Neural cell (in vitro differentiated cells): ENCODE measurements at regions not wholly inside any gene's neighbourhood (a gene's known extent, or its start where the extent isn't known, plus 50 kb on each side); places are given as distances from the start of the nearest gene placed in this dataset.

Experiments
- H2AFZ ChIP-seq: fragments of 200-600, 300-800 bp; sonication (generic), shearing (Covaris generic); 2 replicates; pipeline ENCODE4 v1.6.0; 2014; ENCODE audit warnings: low read depth, mild to moderate bottlenecking, antibody characterized with exemption, low read length, moderate library complexity
- H3F3A ChIP-seq: fragments of 200-600 bp; shearing (Covaris generic); 2 replicates; pipeline ENCODE4 v1.6.1; 2016; ENCODE audit warnings: mild to moderate bottlenecking, moderate library complexity, mixed read lengths, antibody characterized with exemption, low read length; ENCODE audit not compliant: insufficient read depth, poor library complexity, severe bottlenecking
- H3K27ac ChIP-seq: fragments of 200-600, 300-800 bp; sonication (generic), shearing (Covaris generic); 2 replicates; pipeline ENCODE4 v1.5.1; 2014; ENCODE audit warnings: mild to moderate bottlenecking, low read length, moderate library complexity
- H3K27me3 ChIP-seq: fragments of 300-800, 200-600 bp; sonication (generic), shearing (Covaris generic); 2 replicates; pipeline ENCODE4 v1.6.0; 2014; ENCODE audit warnings: mild to moderate bottlenecking, low read depth, low read length, moderate library complexity; ENCODE audit not compliant: insufficient read depth
- H3K36me3 ChIP-seq: fragments of 300-800, 200-600 bp; sonication (generic), shearing (Covaris generic); 2 replicates; pipeline ENCODE4 v1.5.1; 2014; ENCODE audit warnings: mild to moderate bottlenecking, antibody characterized with exemption, low read length, moderate library complexity; ENCODE audit not compliant: insufficient read depth
- H3K4me2 ChIP-seq: fragments of 300-800, 200-600 bp; sonication (generic), shearing (Covaris generic); 2 replicates; pipeline ENCODE4 v1.6.0; 2014; ENCODE audit warnings: mild to moderate bottlenecking, low read length
- H3K4me3 ChIP-seq: fragments of 300-800, 200-600 bp; sonication (generic), shearing (Covaris generic); 2 replicates; pipeline ENCODE4 v1.5.1; 2014; ENCODE audit warnings: mild to moderate bottlenecking, low read length, moderate library complexity
- H3K79me2 ChIP-seq: fragments of 200-600 bp; shearing (Covaris generic); replicated peaks from 2 replicates; pipeline ENCODE4 v1.6.0; 2014; ENCODE audit warnings: mild to moderate bottlenecking, low read length, moderate library complexity; ENCODE audit not compliant: insufficient read depth
- H3K9ac ChIP-seq: fragments of 300-800, 200-600 bp; sonication (generic), shearing (Covaris generic); 2 replicates; pipeline ENCODE4 v1.6.1; 2016; ENCODE audit warnings: mild to moderate bottlenecking, low read length, mixed read lengths
- H3K9me2 ChIP-seq: fragments of 200-600 bp; shearing (Covaris generic); 2 replicates; pipeline ENCODE4 v1.6.1; 2016; ENCODE audit warnings: mild to moderate bottlenecking, low read length, mixed read lengths; ENCODE audit not compliant: insufficient read depth
- H3K9me3 ChIP-seq: fragments of 200-600, 300-800 bp; sonication (generic), shearing (Covaris generic); 2 replicates; pipeline ENCODE4 v1.6.1; 2016; ENCODE audit warnings: mild to moderate bottlenecking, mixed run types, low read length, moderate library complexity, mixed read lengths
- H4K20me1 ChIP-seq: fragments of 200-600 bp; shearing (Covaris generic); 2 replicates; pipeline ENCODE4 v1.6.1; 2016; ENCODE audit warnings: mild to moderate bottlenecking, mixed run types; ENCODE audit not compliant: insufficient read depth
- EP300 ChIP-seq: fragments of 450-650 bp; conservative IDR thresholded peaks from 2 replicates; pipeline ENCODE4 v1.6.1; 2014; ENCODE audit warnings: antibody characterized with exemption, mild to moderate bottlenecking, moderate library complexity; ENCODE audit not compliant: poor library complexity, severe bottlenecking
- EZH2 ChIP-seq: fragments of 200-600, 300-800 bp; shearing (Covaris generic), sonication (generic); IDR thresholded peaks from 2 replicates; pipeline ENCODE4 v1.6.1; 2014; ENCODE audit warnings: antibody characterized with exemption, low read length, borderline replicate concordance, mild to moderate bottlenecking; ENCODE audit not compliant: insufficient read depth, poor library complexity, severe bottlenecking
- MXI1 ChIP-seq: fragments of 450-650 bp; conservative IDR thresholded peaks from 2 replicates; pipeline ENCODE4 v1.6.1; 2014; ENCODE audit warnings: antibody characterized with exemption, mild to moderate bottlenecking; ENCODE audit not compliant: poor library complexity, severe bottlenecking
- POLR2AphosphoS5 ChIP-seq: IDR thresholded peaks from 2 replicates; pipeline ENCODE4 v1.6.1; 2012
- RAD21 ChIP-seq: fragments of 450-650 bp; conservative IDR thresholded peaks from 2 replicates; pipeline ENCODE4 v1.6.1; 2014; ENCODE audit warnings: antibody characterized with exemption, mild to moderate bottlenecking, moderate library complexity
- SMC3 ChIP-seq: fragments of 450-650 bp; conservative IDR thresholded peaks from 2 replicates; pipeline ENCODE4 v1.6.1; 2014; ENCODE audit warnings: antibody characterized with exemption, mild to moderate bottlenecking, moderate library complexity; ENCODE audit not compliant: poor library complexity
- TAF1 ChIP-seq: IDR thresholded peaks from 2 replicates; pipeline ENCODE4 v1.6.1; 2012; ENCODE audit warnings: low read depth
- TF ChIP-seq, protein P1 (sequence below): fragments of 450-650 bp; IDR thresholded peaks from 2 replicates; pipeline ENCODE4 v1.5.1; 2014; ENCODE audit warnings: antibody characterized with exemption, mild to moderate bottlenecking, moderate library complexity; ENCODE audit not compliant: poor library complexity, severe bottlenecking
- TF ChIP-seq, protein P2 (sequence below): IDR thresholded peaks from 2 replicates; pipeline ENCODE4 v1.6.1; 2012; ENCODE audit warnings: borderline replicate concordance

DNA sequence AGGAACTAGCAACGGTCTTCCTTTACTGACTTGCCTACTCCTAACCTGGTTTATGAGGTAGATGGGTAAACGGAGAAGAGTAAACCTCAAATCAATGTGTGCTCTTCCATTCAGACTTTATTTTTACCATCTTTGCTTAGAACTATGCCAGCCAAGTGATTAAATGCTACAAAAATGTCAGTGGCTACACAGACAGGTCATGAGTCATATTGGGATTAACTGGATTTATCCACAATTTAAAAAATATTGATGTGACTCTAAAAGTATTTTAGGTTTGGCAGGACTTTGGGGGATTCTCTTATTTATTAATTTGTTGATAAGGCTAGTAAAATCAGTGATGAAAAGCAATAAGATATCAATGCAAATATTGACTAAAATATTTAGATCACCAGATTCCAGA lies 275.0 kb downstream of the PLK2 start:
- Histone ChIP-seq H3K79me2 (no peaks in the 10 kb centered on the region), H3K27me3 (no peaks in the 10 kb centered on the region), H3F3A (no peaks in the 10 kb centered on the region), H2AFZ (no peak overlapping the region), H3K27ac (no peak overlapping the region), H3K4me3 (no peak overlapping the region), H3K9me3 (no peaks in the 10 kb centered on the region), H3K36me3 (no peaks in the 10 kb centered on the region), H3K9ac (no peak overlapping the region), H4K20me1 (no peaks in the 10 kb centered on the region), H3K4me2 (no peak overlapping the region), H3K9me2 (no peaks in the 10 kb centered on the region)
- TF ChIP-seq POLR2AphosphoS5 = no peak
- TF ChIP-seq, protein P1, sequence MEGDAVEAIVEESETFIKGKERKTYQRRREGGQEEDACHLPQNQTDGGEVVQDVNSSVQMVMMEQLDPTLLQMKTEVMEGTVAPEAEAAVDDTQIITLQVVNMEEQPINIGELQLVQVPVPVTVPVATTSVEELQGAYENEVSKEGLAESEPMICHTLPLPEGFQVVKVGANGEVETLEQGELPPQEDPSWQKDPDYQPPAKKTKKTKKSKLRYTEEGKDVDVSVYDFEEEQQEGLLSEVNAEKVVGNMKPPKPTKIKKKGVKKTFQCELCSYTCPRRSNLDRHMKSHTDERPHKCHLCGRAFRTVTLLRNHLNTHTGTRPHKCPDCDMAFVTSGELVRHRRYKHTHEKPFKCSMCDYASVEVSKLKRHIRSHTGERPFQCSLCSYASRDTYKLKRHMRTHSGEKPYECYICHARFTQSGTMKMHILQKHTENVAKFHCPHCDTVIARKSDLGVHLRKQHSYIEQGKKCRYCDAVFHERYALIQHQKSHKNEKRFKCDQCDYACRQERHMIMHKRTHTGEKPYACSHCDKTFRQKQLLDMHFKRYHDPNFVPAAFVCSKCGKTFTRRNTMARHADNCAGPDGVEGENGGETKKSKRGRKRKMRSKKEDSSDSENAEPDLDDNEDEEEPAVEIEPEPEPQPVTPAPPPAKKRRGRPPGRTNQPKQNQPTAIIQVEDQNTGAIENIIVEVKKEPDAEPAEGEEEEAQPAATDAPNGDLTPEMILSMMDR = no peak
- TF ChIP-seq EZH2 = no peak
- TF ChIP-seq TAF1 = no peak
- TF ChIP-seq, protein P2, sequence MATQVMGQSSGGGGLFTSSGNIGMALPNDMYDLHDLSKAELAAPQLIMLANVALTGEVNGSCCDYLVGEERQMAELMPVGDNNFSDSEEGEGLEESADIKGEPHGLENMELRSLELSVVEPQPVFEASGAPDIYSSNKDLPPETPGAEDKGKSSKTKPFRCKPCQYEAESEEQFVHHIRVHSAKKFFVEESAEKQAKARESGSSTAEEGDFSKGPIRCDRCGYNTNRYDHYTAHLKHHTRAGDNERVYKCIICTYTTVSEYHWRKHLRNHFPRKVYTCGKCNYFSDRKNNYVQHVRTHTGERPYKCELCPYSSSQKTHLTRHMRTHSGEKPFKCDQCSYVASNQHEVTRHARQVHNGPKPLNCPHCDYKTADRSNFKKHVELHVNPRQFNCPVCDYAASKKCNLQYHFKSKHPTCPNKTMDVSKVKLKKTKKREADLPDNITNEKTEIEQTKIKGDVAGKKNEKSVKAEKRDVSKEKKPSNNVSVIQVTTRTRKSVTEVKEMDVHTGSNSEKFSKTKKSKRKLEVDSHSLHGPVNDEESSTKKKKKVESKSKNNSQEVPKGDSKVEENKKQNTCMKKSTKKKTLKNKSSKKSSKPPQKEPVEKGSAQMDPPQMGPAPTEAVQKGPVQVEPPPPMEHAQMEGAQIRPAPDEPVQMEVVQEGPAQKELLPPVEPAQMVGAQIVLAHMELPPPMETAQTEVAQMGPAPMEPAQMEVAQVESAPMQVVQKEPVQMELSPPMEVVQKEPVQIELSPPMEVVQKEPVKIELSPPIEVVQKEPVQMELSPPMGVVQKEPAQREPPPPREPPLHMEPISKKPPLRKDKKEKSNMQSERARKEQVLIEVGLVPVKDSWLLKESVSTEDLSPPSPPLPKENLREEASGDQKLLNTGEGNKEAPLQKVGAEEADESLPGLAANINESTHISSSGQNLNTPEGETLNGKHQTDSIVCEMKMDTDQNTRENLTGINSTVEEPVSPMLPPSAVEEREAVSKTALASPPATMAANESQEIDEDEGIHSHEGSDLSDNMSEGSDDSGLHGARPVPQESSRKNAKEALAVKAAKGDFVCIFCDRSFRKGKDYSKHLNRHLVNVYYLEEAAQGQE = no peak
- no peak for TF ChIP-seq MXI1
- no peak for TF ChIP-seq SMC3
- TF ChIP-seq EP300 = no peak
- no peak for TF ChIP-seq RAD21

DNA sequence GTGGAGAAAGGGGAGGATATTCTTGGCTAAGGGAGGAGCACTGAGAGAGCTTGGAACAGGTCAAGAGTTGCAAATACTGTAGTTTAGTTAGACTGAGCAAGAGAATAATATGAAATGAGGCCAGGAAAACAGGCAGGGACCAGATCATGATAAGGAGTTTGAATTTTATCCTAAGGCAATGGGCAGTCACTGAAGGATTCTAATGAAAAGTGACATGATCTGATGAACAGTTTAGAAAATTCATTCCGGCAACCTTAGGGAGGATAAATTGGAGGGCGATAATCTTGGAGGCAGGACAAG lies 276.1 kb downstream of the PLK2 start:
- Histone ChIP-seq H3K9me3 (no peaks in the 10 kb centered on the region), H3K9ac (no peak overlapping the region), H3K4me3 (no peak overlapping the region), H3F3A (no peaks in the 10 kb centered on the region), H3K9me2 (no peaks in the 10 kb centered on the region), H2AFZ (no peak overlapping the region), H3K4me2 (no peak overlapping the region), H3K36me3 (no peaks in the 10 kb centered on the region), H3K27ac (no peak overlapping the region), H3K27me3 (no peaks in the 10 kb centered on the region), H4K20me1 (no peaks in the 10 kb centered on the region), H3K79me2 (no peaks in the 10 kb centered on the region)
- TF ChIP-seq EZH2 (no peak), EP300 (no peak), RAD21 (no peak), TAF1 (no peak)
- TF ChIP-seq, protein P1 = no peak
- TF ChIP-seq, protein P2 = no peak
